GM12892 (cell line): ENCODE measurements at regions not wholly inside any gene's neighbourhood (a gene's known extent, or its start where the extent isn't known, plus 50 kb on each side); places are given as distances from the start of the nearest gene placed in this dataset.

Experiments used
- POLR2A ChIP-seq: IDR thresholded peaks from 2 replicates; pipeline ENCODE4 v1.6.1; 2011; ENCODE audit warnings: low read depth, low read length, control low read depth
- TAF1 ChIP-seq: IDR thresholded peaks from 2 replicates; pipeline ENCODE4 v1.6.1; 2011; ENCODE audit warnings: low read depth, mild to moderate bottlenecking, control low read depth, low read length, borderline replicate concordance

DNA sequence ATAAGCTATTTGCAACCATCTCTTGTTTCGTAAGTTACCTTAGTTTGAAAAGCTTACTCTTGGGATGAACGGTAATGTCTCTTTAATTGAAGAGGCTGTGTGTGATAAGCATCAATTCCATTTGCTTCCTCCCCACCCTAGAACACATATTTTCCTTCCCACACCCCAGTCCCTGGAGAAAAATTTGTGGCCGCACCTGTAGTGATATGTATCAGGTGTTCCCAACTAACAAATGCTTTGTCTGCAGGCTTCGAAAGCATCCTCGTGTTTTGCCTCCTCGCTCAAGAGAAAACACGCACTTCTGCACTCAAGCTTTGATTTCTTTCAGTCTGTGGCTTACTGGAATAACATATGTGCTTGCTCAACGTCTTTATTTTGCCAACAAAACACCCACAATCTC, 143.8 kb upstream of the OTUD4 start:
- TF ChIP-seq POLR2A: no peak
- TF ChIP-seq TAF1: no peak
